HG03442 (cell line): ENCODE measurements at regions not wholly inside any gene's neighbourhood (a gene's known extent, or its start where the extent isn't known, plus 50 kb on each side); places are given as distances from the start of the nearest gene placed in this dataset.

Experiments
- ATAC-seq: cut with Tn5 transposase; IDR thresholded peaks from one replicate; pipeline ENCODE4 v1.9.1; 2021; ENCODE audit warnings: mild to moderate bottlenecking, moderate library complexity; ENCODE audit not compliant: unreplicated experiment

- ATAC-seq = no peak
These were observed 103.4 kb downstream of the DDIT4L start for GRCh38 chr4:100086766-100087431.

GRCh38 chr4:100084892-100085291 lies 105.4 kb downstream of the DDIT4L start:
- ATAC-seq = no peak

- peak; percentile 42 for ATAC-seq
These were observed 107.0 kb downstream of the DDIT4L start for GRCh38 chr4:100083289-100083688.

GRCh38 chr4:100082852-100083251 lies 107.4 kb downstream of the DDIT4L start:
- peak; percentile 51 for ATAC-seq

- ATAC-seq = no peak
These were observed 108.8 kb downstream of the DDIT4L start for GRCh38 chr4:100081491-100081890.

GRCh38 chr4:100079264-100079663 lies 111.0 kb downstream of the DDIT4L start:
- no peak for ATAC-seq

- ATAC-seq = no peak
These were observed 113.5 kb downstream of the DDIT4L start for GRCh38 chr4:100076753-100077152.

- ATAC-seq = no peak
These were observed 114.6 kb downstream of the DDIT4L start for GRCh38 chr4:100075486-100076270.

GRCh38 chr4:100075056-100075455 lies 115.2 kb downstream of the DDIT4L start:
- no peak for ATAC-seq

GRCh38 chr4:100071506-100071905 lies 118.8 kb downstream of the DDIT4L start:
- no peak for ATAC-seq

GRCh38 chr4:100070868-100071267 lies 119.4 kb downstream of the DDIT4L start:
- ATAC-seq = no peak

GRCh38 chr4:100069207-100069606 lies 119.1 kb upstream of the H2AZ1 start:
- no peak for ATAC-seq

GRCh38 chr4:100067255-100067654 lies 117.2 kb upstream of the H2AZ1 start:
- ATAC-seq = no peak

- no peak for ATAC-seq
These were observed 113.3 kb upstream of the H2AZ1 start for GRCh38 chr4:100063355-100063754.

GRCh38 chr4:100062921-100063320 lies 112.8 kb upstream of the H2AZ1 start:
- no peak for ATAC-seq

GRCh38 chr4:100061835-100062234 lies 111.8 kb upstream of the H2AZ1 start:
- no peak for ATAC-seq

- ATAC-seq = peak; percentile 94
These were observed 110.8 kb upstream of the H2AZ1 start for GRCh38 chr4:100060765-100061416.

GRCh38 chr4:100059467-100059866 lies 109.4 kb upstream of the H2AZ1 start:
- no peak for ATAC-seq

- no peak for ATAC-seq
These were observed 106.6 kb upstream of the H2AZ1 start for GRCh38 chr4:100056701-100057100.

- ATAC-seq = no peak
These were observed 104.0 kb upstream of the H2AZ1 start for GRCh38 chr4:100054071-100054470.

GRCh38 chr4:100049872-100050271 lies 99.8 kb upstream of the H2AZ1 start:
- ATAC-seq = no peak

GRCh38 chr4:100042711-100043110 lies 92.6 kb upstream of the H2AZ1 start:
- ATAC-seq = no peak
